GM12872 (cell line): ENCODE measurements at regions not wholly inside any gene's neighbourhood (a gene's known extent, or its start where the extent isn't known, plus 50 kb on each side); places are given as distances from the start of the nearest gene placed in this dataset.

Experiments
- TF ChIP-seq, protein P1 (sequence below): IDR thresholded peaks from 3 replicates; pipeline ENCODE4 v1.5.1; 2011; ENCODE audit warnings: low read depth, mild to moderate bottlenecking, low read length, moderate library complexity; ENCODE audit not compliant: insufficient read depth

- TF ChIP-seq, protein P1, sequence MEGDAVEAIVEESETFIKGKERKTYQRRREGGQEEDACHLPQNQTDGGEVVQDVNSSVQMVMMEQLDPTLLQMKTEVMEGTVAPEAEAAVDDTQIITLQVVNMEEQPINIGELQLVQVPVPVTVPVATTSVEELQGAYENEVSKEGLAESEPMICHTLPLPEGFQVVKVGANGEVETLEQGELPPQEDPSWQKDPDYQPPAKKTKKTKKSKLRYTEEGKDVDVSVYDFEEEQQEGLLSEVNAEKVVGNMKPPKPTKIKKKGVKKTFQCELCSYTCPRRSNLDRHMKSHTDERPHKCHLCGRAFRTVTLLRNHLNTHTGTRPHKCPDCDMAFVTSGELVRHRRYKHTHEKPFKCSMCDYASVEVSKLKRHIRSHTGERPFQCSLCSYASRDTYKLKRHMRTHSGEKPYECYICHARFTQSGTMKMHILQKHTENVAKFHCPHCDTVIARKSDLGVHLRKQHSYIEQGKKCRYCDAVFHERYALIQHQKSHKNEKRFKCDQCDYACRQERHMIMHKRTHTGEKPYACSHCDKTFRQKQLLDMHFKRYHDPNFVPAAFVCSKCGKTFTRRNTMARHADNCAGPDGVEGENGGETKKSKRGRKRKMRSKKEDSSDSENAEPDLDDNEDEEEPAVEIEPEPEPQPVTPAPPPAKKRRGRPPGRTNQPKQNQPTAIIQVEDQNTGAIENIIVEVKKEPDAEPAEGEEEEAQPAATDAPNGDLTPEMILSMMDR, result no peak
Measured at GRCh38 chr18:46421973-46422551, 235.0 kb downstream of the LOXHD1 start.

DNA sequence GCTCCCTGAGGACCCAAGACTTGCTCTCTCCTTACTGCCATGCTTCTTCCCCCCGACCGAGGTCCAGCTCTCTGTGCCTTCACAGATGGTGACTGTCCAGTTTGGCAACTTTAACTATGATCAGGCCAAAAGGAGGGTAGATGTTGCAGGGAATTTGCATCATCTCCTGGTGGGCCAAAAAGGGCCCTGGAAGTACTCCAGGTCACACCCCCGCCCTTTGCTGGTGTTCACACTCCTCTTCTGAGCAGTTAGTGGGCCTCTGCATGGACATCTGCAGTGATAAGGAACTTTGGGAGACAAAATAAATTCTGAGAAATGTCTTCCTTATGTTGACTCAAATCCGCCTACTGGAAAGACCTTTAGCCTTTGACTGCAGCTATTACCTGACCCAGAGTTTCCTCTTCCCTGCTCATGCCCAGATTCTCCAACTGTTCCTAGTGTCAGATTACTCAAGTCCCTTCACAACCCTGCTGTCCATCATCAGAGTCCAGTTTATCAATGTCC is 234.4 kb downstream of the LOXHD1 start:
- TF ChIP-seq, protein P1, result no peak

- TF ChIP-seq, protein P1, result no peak
Measured at GRCh38 chr18:46423226-46423805, 233.7 kb downstream of the LOXHD1 start.

- TF ChIP-seq, protein P1, result no peak
Measured at GRCh38 chr18:46424898-46425297, 232.1 kb downstream of the LOXHD1 start.

DNA sequence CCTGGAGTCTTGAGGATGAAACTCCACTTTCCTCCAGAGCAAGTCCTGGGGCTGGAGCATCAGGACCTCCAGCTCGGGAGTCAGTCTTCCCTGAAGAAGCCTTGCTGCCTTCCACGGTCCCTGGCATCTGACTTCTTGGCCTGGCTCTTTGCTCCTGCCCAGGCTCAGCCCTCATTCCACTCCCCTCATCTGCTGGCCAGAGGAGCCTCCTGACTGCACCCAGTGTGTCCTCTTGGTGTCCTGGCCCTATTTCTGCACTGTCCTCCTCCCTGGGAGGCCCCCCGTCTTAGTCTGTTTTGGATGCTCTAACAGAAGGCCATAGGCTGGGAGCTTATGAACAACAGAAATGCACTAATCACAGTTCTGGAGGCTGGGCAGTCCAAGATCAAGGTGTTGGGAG is 231.5 kb downstream of the LOXHD1 start:
- TF ChIP-seq, protein P1, result no peak

GRCh38 chr18:46426021-46426678 is 230.9 kb downstream of the LOXHD1 start:
- TF ChIP-seq, protein P1, result no peak

- TF ChIP-seq, protein P1, result no peak
Measured at GRCh38 chr18:46426679-46427047, 230.4 kb downstream of the LOXHD1 start.
